Panc1 (cell line): ENCODE measurements at regions not wholly inside any gene's neighbourhood (a gene's known extent, or its start where the extent isn't known, plus 50 kb on each side); places are given as distances from the start of the nearest gene placed in this dataset.

ENCODE experiments used
- ATAC-seq: fragments of 200-7000 bp; cut with Tn5 transposase; 2 replicates; pipeline ENCODE4 v1.9.1; 2020; ENCODE audit warnings: mild to moderate bottlenecking, moderate library complexity
- BruUV-seq: library from RNA; stranded (reverse); fragments of 400-500 nt; replicated peaks from 2 replicates; lab custom pipeline; 2021; lab: Mats Ljungman, UMichigan
- CTCF ChIA-PET: fragments of 300-600 bp; sonication (Branson Sonifier 250); formaldehyde crosslinking; loops from one replicate; lab custom pipeline; 2022; ENCODE audit warnings: antibody characterized with exemption; lab: Charles Lee
- POLR2A ChIA-PET: fragments of 300-600 bp; sonication (Branson Sonifier 250); formaldehyde crosslinking; loops from one replicate; lab custom pipeline; 2022; ENCODE audit warnings: antibody characterized with exemption; lab: Charles Lee
- DNase-seq: peaks from one replicate; pipeline ENCODE4 v3.0.0-alpha.2; 2010; ENCODE audit warnings: low read depth, low spot score
- H3K27ac ChIP-seq: 2 replicates; pipeline ENCODE4 v1.5.1; 2011; ENCODE audit warnings: mild to moderate bottlenecking, low read length, inconsistent platforms
- H3K27me3 ChIP-seq: fragments of 200-500 bp; sonication (Bioruptor generic); 2 replicates; pipeline ENCODE4 v1.6.0; 2014; ENCODE audit warnings: low read length, inconsistent platforms; ENCODE audit not compliant: control insufficient read depth, insufficient read depth
- H3K36me3 ChIP-seq: fragments of 200-500 bp; sonication (Bioruptor generic); 2 replicates; pipeline ENCODE4 v1.5.1; 2014; ENCODE audit warnings: inconsistent platforms, mild to moderate bottlenecking, low read length, moderate library complexity; ENCODE audit not compliant: control insufficient read depth, insufficient read depth
- H3K4me1 ChIP-seq: 2 replicates; pipeline ENCODE4 v1.5.1; 2011; ENCODE audit warnings: inconsistent platforms, mild to moderate bottlenecking, low read length, moderate library complexity; ENCODE audit not compliant: control insufficient read depth, insufficient read depth
- H3K4me3 ChIP-seq, 2 experiments: 2 replicates each; pipeline ENCODE4 v1.5.1; 2011 to 2012; ENCODE audit warnings: low read depth in 2 of 2, low read length in 2 of 2, mild to moderate bottlenecking in 2 of 2, inconsistent platforms in 1 of 2, moderate library complexity in 1 of 2
- H3K9me3 ChIP-seq: fragments of 200-500 bp; sonication (Bioruptor generic); 2 replicates; pipeline ENCODE4 v1.5.1; 2014; ENCODE audit warnings: low read depth, mild to moderate bottlenecking, inconsistent platforms, low read length, moderate library complexity; ENCODE audit not compliant: control insufficient read depth, insufficient read depth
- CTCF ChIP-seq: fragments of 450-650 bp; IDR thresholded peaks from 2 replicates; pipeline ENCODE4 v1.5.1; 2017; ENCODE audit warnings: mild to moderate bottlenecking
- POLR2AphosphoS5 ChIP-seq: IDR thresholded peaks from 2 replicates; pipeline ENCODE4 v1.6.1; 2012; ENCODE audit warnings: mild to moderate bottlenecking, low read depth, low read length, moderate library complexity
- REST ChIP-seq, 2 experiments: IDR thresholded peaks; 2 replicates each; pipeline ENCODE4 v1.6.1; 2011 to 2012; ENCODE audit warnings: low read depth in 2 of 2, control low read depth in 1 of 2, low read length in 1 of 2, mild to moderate bottlenecking in 1 of 2, moderate library complexity in 1 of 2; ENCODE audit not compliant: insufficient read depth in 1 of 2
- SIN3A ChIP-seq: IDR thresholded peaks from 2 replicates; pipeline ENCODE4 v1.6.1; 2012; ENCODE audit warnings: low read depth, mild to moderate bottlenecking, low read length, moderate library complexity, borderline replicate concordance; ENCODE audit not compliant: insufficient read depth
- TCF7L2 ChIP-seq: IDR thresholded peaks from 2 replicates; pipeline ENCODE4 v1.6.1; 2011; ENCODE audit warnings: mild to moderate bottlenecking, low read depth, low read length, inconsistent platforms
- in situ Hi-C: cut with HindIII; loops from 2 replicates; pipeline ENCODE4 v1.10.0; 2016; ENCODE audit warnings: low sequenced_read_pairs, low pct_unique_long_range_greater_than_20kb
- intact Hi-C: fragments of 100-400 bp; cut with micrococcal nuclease; formaldehyde crosslinking; loops from one replicate; pipeline ENCODE4 v1.10.0; 2022; ENCODE audit not compliant: unreplicated experiment

- Histone ChIP-seq H3K4me3 (no peak overlapping the region), H3K9me3 (no peaks in the 10 kb centered on the region), H3K36me3 (no peaks in the 10 kb centered on the region), H3K27ac (no peak overlapping the region), H3K4me1 (no peaks in the 10 kb centered on the region), H3K27me3 (no peaks in the 10 kb centered on the region)
- CTCF ChIA-PET = no interaction called here
- POLR2A ChIA-PET = no interaction called here
- no TSS peak for BruUV-seq
- intact Hi-C loops (no loop called here), in situ Hi-C loops (no loop called here)
- no peak for TF ChIP-seq TCF7L2
- TF ChIP-seq REST (IDR thresholded peaks at IDR 0.05; ENCODE audit: insufficient read depth in 1 of 2, low read depth in 2 of 2, low read length in 1 of 2) = no peak
- TF ChIP-seq SIN3A = no peak
- ATAC-seq (no peak), DNase-seq (no peak)
These were observed 134.1 kb upstream of the PREP start for GRCh38 chr6:105536961-105537360.

GRCh38 chr6:105533301-105533700 lies 130.4 kb upstream of the PREP start:
- no peak for DNase-seq
- intact Hi-C loops (no loop called here), in situ Hi-C loops (no loop called here)
- ChIA-PET CTCF (interaction anchor here (0.5 kb wide), 1 partner anchor 50 kb away, joined by 4 read pairs; no protein-coding TSS in a partner anchor), POLR2A (no interaction called here)
- TF ChIP-seq POLR2AphosphoS5 = no peak
- TF ChIP-seq SIN3A = no peak
- no peak for TF ChIP-seq CTCF
- TF ChIP-seq TCF7L2 = no peak
- TF ChIP-seq REST (IDR thresholded peaks at IDR 0.05; ENCODE audit: insufficient read depth in 1 of 2, low read depth in 2 of 2, low read length in 1 of 2) = no peak
- BruUV-seq = no TSS peak
- Histone ChIP-seq H3K4me3 (no peak overlapping the region), H3K9me3 (no peaks in the 10 kb centered on the region), H3K27me3 (no peaks in the 10 kb centered on the region), H3K36me3 (no peaks in the 10 kb centered on the region), H3K27ac (no peak overlapping the region), H3K4me1 (no peaks in the 10 kb centered on the region)
- no peak for ATAC-seq
